ENCODE measurements at regions not wholly inside any gene's neighbourhood (a gene's known extent, or its start where the extent isn't known, plus 50 kb on each side); places are given as distances from the start of the nearest gene placed in this dataset.
"Not testable (repeated sequence)": the region's sequence is repeated elsewhere in the genome, so short reads cannot be mapped to it uniquely, and the experiment has no call there.

DNA sequence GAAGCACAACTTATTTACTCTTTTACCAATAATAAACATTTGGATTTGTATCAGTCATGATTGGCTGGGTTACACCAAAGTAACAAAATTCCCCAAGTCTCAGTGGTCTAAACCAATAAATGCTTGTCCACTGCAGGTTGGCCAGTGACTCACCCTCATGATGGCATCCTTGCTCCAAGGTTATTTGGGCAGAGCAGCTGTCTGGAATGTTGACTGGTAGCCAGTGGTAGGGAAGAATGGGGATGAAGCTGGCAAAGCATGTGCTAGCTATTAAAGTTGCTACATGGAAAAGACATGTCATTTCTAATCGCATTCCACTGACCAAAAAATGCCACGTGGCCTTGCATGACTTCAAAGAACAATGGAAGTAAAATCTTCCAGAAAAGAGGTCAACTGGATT is 1168.7 kb upstream of the CELF2 start:
- no peak for DNase-seq (ENCODE audit: low read depth)

DNA sequence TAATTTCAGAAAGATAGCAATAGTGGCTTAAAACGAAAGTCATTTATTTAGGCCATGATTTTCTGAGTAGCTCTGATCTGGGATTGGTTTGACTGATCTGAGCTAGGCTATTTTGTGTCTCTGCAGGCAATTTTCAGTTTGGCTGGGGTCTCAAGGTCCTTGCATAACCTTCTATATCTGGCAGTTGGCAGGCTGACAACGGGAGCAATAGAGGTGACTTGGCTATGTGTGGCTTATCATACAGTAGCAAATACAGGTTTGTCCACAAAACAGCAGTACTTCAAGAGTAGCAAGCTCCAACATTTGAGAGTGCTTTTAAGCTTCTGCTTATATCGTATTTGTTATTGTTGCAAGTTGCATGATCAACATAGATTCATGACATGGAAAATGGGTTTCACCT is 1167.3 kb upstream of the CELF2 start:
- DNase-seq (ENCODE audit: low read depth) = no peak

DNA sequence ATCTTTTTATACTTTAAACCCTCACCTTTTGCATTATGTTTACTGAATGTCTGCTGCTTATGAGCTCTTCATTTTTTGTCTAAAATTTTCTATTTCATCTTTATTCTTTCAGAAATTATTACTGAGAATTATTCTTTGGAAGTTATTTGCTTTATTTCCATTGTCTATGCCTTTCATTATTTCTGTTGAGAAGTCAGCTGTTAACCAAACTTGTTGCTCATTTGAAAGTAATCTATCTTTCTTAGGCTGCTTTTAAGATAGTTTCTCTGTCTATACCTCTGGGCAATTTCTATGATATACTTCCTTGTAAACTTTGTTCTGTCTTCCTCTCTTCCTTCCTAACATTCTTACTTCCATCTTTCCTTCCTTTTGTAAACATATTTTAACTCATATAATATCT is 1165.9 kb upstream of the CELF2 start:
- no peak for DNase-seq (ENCODE audit: low read depth)

DNA sequence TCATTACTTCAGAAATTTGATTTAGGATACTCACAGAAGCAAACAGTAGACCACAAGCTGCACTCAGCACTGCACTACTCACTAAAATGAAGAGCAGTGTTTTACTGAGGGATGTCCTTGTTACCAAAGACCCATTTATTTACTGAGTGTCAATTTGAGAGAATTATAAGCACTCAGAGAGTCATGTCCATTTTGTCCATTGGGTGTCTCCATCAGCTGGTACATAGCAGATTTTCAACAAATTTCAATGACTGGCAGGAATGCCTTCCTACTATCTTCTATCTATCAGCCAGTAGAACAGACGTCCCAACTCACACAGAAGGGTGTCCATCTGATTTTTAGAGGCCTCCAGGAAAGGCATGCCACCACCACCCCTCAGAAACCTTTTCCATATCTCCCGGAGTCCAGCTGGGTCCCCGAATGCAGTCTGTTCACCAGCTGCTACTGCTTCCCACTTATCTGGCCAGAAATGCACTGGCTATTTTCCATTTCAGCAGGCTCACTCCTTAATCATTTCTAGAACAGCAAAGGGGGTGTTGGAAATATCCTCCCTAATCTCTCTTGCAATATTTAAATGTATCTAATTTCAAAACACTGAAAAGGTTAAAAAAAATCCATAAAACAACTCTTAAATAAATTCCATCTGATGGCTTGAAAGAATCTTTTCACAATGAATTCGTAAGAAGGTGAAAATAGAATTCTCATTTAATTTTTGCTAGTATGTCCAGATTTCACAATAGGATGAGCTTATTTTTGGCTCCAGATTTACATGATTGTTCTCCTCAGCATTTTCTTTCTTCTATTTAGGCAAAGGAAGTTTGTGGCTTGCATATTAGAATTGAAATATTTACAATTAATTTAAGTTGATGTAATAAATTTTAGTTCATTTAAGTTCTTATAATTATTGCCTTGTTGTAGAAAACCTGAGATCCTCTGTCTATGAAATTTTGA is 1164.0 kb upstream of the CELF2 start:
- DNase-seq (ENCODE audit: low read depth) = no peak

DNA sequence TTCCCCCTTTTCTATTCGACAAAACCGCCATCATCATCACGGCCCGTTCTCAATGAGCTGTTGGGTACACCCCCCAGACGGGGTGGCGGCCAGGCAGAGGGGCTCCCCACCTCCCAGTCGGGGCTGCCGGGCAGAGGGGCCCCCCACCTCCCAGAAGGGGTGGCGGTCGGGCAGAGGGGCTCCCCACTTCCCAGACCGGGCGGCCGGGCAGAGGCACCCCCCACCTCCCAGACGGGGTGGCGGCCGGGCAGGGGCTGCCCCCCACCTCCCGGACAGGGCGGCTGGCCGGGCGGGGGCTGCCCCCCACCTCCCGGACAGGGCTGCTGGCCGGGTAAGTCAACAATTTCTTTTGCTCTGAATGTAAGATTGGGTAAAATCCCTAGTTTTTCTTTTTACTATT is 1162.2 kb upstream of the CELF2 start:
- DNase-seq (ENCODE audit: low read depth) = not testable (repeated sequence)

DNA sequence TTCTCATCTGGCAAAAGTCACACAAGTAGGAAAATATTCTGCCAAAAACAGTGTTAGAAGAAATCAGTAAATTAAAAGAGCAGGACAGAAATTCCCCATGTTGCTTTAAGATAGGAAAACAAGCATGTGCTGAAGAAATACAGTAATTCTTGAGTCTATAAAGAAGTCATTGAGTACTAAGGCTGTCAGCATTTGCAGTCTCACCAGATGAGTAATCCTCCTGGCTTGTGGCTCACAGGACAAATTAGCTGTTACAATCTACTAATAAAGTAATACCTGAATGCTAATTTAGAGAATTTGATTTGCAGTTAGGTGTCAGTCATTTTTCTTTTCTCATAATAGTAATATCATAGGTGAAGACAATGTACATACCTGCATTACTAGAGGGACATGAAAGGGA is 1158.9 kb upstream of the CELF2 start:
- DNase-seq (ENCODE audit: low read depth) = peak; percentile 30

DNA sequence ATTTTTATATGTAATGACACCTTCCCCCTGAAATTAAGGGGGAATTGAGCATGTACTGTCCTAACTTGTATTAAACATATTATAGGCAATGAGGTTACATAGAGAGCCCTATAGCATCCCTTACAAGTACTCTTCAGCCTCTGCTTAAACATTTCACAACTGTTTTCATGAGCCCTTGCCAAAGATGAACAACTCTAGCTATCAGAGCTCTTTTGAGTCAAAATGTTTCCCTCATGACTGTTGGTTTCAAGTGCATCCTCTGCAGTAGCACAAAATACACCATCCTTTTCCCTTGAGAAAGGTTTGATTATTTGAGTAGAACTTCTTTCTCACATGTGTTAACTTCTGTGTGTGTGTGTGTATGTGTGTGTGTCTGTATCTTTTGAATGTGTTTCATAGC is 1157.6 kb upstream of the CELF2 start:
- DNase-seq (ENCODE audit: low read depth) = peak; percentile 2

DNA sequence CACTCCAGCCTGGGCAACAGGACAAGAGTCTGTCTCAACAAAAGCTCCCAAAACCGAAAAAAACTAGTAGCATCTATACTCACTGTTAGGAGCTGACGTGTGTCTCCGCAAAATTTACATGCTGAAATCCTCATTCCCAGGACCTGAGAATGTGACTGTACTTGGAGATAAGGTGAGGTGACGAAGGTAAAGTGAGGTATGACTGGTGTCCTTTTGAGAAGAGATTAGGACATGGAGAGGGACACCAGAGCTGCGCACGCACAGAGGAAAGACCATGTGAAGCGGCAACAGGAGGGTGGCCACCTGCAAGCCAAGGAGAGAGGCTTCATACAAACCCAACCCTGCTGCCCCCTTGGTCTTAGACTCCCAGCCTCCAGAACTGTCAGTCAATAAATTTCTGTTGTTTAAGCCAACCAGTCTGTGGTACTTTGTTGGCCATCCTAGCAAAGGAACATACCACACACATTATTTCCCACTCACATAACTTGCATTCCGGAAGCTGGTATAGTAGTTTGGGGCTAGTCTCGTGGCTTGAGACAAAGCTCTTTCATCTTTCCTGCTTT is 1154.0 kb upstream of the CELF2 start:
- DNase-seq (ENCODE audit: low read depth) = no peak

DNA sequence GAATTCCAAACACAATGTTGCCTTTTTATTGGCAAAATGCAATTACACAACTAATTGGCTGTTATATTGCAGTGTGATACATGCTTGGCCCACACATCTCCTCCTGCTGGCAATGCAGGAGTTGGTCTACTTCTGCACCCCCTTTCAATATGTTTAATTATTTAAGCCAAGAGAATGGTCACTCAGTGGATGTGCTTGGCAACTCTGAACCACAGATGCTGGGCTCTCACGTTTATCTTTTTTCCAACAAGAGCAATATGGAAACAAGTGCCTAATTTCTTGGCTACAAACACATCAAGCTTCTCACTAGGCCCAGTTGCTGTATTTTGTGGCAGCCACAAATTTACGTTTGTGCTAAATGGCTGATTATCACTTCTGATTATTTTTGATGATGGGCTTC is 1149.2 kb upstream of the CELF2 start:
- DNase-seq (ENCODE audit: low read depth) = no peak

DNA sequence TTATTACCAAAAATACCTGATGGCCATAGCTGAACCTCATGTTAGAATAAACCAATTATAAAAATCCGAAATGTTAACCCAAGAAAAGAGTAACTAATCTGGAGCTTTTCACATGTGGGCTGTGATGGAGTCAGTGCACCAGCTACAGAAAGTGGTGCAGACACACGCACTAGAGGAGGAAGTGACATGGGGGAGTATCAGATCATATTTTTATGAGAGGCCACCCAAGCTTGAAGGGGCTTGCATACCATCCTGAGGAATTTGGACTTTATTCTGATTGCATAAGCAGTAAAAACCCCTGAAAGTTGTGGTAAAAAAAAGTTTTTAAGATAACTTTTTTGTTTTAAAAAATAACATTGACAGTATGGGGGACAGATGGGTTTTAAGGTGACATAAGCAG is 1148.5 kb upstream of the CELF2 start:
- DNase-seq (ENCODE audit: low read depth) = no peak

DNA sequence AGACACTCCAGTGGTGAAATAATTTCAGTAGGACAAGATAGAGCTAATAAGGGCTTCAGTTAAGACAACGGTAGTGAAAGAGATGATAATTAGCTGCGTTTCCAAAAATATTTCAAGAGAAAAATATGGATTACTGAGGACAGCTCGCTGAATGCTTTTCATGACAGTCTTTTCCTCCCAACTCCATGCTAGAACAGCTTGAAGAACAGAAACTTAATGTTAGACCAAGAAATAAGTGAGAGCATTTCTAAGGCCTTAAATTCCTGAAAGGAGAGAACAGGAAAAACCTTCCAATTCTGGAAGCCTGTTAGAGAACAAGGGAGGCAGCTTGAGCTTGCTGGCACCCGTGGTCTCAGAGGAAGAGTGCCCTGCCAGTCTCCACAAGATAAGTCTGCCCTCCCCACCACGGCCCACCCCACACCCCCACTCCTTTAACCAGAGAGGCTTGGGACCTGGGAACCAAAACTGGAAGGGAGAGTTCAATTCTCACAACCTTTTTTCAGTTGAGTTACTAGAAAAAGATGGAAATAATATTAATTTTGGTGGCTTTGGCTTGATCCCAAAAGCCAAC is 1148.0 kb upstream of the CELF2 start:
- DNase-seq (ENCODE audit: low read depth) = no peak

DNA sequence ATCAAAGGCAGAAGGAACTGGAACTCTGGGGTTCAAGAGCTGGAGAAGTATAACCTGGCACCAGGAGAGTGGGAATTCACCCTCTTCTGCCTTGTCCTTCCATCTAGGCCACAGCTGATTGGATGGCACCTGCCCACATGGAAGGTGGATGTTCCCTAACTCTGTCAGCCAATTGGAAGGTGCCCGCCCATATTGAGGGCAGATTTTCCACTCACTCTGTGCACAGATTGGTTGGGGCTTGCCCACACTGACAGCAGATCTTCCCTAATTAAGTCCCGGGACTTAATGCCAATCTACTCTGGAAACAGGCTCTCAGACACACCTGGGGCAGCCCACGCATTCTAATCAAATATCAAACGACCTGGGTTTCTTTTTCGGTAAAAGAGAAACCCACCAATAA is 1142.3 kb upstream of the CELF2 start:
- no peak for DNase-seq (ENCODE audit: low read depth)

DNA sequence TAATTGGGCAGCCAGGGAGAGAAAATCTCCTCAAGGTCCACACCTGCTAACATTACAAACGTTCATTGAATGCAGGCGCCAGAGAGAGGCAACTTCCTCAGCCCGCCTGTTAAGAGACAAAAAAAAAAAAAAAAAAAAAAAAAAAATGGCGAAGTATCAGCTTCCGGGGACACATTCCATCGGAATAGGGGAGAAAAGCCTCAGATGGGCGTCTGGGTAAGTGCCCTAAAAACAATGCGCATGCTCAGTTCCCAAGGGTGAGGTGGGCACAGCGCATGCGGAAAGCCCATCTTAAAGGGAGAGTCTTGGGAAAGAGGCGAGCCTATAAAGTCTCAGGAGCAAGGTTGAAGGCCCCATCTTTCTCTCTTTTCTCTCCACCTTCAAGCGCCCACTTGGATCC is 1139.7 kb upstream of the CELF2 start:
- no peak for DNase-seq (ENCODE audit: low read depth)

DNA sequence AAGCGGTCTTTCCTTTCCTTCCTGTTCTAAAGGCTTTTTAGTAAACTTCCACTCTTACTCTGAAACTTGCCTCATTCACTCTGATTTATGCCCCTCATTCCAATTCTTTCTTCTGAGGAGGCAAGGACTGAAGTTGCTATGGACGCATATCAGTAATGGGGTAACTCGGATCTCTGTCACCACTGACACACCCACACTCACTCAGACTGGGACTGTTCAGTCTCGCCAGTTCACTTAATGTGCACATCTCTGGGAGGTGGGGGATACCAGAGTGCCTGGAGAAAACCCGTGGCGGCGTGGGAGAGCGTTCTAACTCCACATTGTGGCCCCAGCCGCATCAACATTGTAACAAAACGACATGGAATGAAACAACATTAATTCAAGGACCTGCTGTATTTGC is 1139.3 kb upstream of the CELF2 start:
- no peak for DNase-seq (ENCODE audit: low read depth)

DNA sequence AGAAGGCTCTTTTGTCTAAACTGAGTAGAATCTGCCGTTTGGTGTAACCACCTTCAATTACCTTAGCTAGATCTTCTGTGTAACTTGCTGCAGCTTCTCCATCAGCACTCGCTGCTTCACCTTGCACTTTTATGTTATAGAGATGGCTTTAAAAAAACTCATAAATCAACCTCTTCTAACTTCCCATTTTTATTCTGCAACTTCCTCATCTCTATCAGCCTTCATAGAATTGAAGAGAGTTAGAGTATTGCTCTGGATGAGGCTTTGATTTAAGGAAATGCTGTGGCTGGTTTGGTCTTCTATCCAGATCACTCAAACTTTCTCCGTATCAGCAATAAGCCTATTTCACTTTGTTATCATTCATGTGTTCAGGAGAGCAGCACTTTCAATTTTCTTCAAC is 1131.9 kb upstream of the CELF2 start:
- no peak for DNase-seq (ENCODE audit: low read depth)

DNA sequence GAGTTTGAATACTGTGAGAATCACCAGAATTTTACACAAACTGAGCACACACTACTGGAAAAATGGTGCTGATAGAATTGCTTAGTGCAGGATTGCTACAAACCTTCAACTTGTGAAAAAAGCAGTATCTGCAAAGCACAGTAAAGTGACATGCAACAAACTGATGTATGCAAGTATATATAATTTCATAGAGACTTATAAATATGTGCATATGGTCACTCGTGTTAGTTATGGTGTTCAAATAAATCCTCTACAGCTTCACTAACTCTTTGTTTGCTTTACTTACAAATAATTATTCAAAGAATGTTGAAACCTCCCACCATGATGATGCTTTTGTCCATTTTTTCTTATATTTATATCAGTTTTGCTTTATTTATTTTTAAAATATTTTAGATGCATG is 1130.9 kb upstream of the CELF2 start:
- no peak for DNase-seq (ENCODE audit: low read depth)

DNA sequence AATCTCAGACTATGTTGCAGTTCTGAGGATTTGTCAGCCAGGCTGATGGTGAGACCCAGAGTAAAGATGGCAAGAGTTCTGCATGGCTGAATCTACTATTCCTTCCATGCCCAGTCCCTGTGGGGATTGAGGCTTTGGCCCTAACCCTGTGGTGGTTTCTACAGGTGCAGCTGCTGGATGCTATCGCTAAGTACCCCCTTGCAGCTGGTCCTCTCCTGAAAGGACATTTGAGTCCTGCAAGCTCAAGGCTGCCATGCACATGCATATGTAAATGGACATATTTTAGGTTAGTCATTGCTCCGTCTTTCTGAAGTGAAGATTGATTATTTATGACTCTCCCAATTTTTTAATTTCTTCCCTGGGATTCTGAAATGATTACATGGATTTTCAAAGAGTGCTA is 1122.2 kb upstream of the CELF2 start:
- DNase-seq (ENCODE audit: low read depth) = no peak

DNA sequence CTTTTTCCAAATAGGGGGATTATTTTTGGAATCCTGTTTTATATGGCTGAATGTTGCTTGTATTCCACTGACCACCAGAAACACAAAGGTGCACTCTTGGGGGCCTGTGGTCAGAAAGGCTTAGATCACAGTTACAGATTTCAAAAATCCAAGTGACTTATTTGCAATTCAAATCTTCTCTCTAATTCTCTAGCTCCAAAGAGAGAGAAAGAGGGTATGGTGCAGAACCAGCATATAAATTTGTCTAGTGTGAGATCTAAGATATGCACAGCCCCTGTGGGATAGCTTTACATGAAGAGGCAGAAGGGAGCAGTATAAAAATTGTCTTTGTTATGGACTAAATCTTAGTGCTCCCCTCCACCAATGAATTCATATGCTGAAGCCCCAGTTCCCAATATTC is 1121.7 kb upstream of the CELF2 start:
- DNase-seq (ENCODE audit: low read depth) = no peak

DNA sequence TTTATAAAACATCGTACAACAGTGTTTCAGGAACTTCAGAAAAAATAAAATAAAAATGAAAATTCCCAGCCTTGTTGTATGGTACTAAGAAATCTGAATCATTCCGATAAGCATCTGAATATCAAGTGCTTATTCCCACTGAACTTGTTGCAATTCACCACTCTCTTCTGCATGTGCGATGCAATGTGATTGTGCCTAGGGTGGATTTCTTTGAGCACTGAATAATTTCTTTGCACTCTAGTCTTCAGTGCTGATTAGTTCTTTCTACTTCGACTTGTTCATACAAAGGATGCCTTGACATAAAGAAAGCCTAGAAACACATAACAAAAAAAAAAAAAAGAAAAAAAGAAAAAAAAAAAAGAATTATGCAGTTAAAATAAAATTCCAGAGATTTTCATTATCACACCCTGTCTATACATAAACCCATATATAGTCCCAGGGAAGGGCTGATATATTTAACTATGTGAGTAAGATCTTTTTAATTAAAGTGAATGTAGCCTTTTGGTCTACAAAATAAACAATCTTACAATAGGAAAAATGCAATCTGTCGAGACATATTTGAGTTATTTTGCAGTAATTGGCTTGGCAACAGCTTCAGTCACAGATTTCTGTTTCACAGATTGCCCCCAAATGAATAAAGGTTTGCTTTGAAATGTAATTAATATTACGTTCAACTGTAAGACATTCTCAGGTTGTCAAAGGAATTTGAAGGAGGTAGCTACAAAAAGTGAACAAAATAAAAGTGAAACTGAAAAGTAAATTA is 1118.9 kb upstream of the CELF2 start:
- no peak for DNase-seq (ENCODE audit: low read depth)

DNA sequence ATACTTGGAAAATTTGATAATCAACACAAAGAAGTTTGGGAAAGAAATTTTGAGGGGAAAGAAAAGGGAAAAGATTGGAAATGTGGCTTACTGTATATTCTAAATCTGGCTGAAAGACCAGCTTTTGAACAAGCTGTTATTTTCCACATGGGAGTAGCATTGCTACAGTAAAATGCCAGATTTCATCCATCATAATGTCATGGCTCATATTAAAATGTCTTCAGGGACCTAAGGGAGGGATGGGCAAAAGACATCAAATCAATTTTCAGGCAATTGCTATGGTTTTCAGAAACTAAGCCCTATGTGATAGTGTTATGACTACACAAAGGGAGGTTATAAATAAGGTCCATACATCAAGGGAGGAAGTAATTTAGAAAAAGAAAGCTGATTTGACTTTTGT is 1116.9 kb upstream of the CELF2 start:
- DNase-seq (ENCODE audit: low read depth) = no peak

DNA sequence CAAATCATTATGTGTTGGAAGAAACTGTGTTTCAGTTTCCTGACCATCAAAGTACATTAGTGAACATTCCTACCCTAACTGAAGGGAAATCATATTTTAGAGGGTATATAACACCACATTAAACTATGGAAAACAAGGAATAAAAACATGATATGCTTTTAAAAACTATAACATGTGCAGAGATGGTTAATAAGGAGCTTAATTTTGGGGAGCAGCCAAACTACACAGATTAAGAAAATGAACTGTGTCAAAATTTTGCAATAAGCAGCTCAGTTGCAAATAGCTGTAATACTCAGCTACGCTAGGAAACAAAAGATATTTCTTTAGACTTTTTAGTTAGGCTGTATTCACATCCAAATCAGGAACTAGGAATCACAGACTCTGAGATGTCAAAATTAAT is 1115.7 kb upstream of the CELF2 start:
- DNase-seq (ENCODE audit: low read depth) = no peak

DNA sequence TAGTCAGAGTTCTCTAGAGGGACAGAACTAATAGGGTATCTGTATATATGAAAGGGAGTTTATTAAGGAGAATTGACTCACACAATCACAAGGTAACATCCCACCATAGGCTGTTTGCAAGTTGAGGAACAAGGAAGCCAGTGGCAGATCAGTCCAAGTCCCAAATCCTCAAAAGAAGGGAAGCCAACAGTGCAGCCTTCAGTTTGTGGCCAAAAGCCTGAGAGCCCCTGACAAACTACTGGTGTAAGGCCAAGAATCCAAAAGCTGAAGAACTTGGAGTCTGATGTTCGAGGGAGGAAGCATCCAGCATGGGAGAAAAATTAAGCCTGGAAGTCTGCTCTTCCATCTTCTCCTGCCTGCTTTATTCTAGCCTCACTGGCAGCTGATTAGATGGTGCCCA is 1107.2 kb upstream of the CELF2 start:
- no peak for DNase-seq (ENCODE audit: low read depth)

DNA sequence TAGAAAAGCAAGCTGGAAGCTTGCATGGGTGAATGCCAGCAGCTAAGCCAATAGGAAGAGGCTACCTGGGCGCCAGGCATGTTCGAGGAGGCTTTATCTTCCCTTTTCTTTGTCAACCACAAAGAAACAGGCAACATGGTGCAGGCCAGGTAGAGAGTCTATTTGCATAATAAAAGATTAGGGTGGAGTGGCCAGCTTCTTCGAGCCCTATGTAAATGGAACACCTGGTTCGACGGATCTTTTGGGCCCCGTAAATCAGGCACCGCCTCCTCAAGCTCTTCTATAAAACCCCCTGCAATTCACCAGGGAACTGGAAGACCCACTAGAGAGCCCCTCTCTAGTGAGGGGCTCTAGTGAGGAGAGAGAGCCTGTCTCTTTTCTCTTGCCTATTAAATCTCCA is 1106.2 kb upstream of the CELF2 start:
- no peak for DNase-seq (ENCODE audit: low read depth)
